ENCODE measurements at regions not wholly inside any gene's neighbourhood (a gene's known extent, or its start where the extent isn't known, plus 50 kb on each side); places are given as distances from the start of the nearest gene placed in this dataset.

DNA sequence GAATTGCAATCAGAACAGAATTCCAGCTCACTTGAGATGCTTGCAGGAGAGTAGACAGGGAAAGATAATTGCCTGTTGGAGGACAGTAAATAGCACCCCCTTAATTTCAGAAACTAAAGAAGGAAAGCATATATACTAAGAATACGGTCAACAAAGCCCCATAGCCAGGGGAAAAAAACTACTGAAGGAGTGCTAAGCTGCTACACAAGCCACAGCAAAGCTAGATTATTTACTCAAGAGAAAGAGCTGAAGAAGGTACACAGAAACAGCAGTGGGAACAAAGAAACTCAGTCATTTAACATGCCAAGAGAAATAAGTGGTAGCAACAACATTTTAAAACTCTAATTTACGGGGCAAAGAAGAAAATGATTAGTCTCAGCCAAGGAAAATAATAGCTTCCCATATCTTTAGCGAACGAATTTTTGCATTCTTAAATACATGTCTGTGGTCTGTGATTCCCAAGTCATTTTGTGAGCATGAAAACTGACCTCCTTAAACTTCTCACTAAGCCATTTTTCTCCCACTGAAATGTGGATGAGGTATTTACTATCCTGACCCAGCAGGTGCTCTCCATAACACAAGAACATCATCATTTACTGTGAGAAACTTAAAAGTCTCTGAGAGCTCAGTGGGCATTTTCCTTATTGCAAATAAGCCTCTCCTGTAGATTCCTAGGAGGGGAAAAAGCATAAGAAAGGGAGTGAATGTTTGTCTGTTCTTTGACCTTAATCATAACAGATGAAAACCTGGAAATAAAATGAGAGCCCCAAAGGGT lies 196.0 kb downstream of the PAX3 start:
- TF ChIP-seq CTCF (IDR thresholded peaks at IDR 0.05) (no peak), POLR2A (IDR thresholded peaks at IDR 0.05) (no peak)
